H7 (cell line): ENCODE measurements at regions not wholly inside any gene's neighbourhood (a gene's known extent, or its start where the extent isn't known, plus 50 kb on each side); places are given as distances from the start of the nearest gene placed in this dataset.
"Not testable (repeated sequence)": the region's sequence is repeated elsewhere in the genome, so short reads cannot be mapped to it uniquely, and the experiment has no call there.

Source experiments
- DNase-seq: peaks from one replicate; pipeline ENCODE4 v3.0.0; 2012
- H3K27me3 ChIP-seq: 2 replicates; pipeline ENCODE4 v1.6.0; 2011; ENCODE audit warnings: mild to moderate bottlenecking, low read length; ENCODE audit not compliant: control insufficient read depth, insufficient read depth
- H3K36me3 ChIP-seq: replicated peaks from 2 replicates; pipeline ENCODE4 v1.5.1; 2011; ENCODE audit warnings: low read length; ENCODE audit not compliant: control insufficient read depth, insufficient read depth
- H3K4me3 ChIP-seq: 2 replicates; pipeline ENCODE4 v1.5.1; 2011; ENCODE audit warnings: low read depth, mild to moderate bottlenecking, control low read depth, low read length, moderate library complexity; ENCODE audit not compliant: insufficient read depth

DNA sequence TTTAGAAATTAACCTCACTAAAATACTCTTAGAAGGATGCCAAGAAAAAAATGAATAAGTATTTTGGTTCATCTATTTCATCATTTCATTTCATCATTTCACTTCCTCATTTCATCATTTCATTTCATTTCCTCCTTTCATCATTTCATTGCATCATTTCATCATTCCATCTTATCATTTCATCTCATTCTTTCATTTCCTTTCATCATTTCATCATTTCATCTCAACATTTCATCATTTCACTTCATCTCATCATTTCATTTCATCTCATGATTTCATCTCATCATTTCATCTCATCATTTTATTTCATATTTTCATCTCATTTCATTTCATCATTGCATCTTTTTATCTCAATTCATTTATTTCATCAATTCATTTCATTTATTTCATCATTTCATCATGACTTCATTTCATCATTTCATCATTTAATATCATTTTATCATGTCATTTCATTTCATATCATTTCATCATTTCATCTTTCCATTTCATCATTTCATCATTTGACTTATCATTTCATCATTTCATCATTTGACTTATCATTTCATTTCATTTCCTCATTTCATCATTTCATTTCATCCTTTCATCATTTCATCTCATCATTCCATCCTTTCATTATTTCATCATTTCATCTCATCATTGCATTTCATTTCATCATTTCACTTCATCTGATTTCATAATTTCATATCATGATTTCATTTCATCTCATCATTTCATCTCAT lies 129.9 kb downstream of the ZNF92 start:
- DNase-seq, result no peak
- Histone ChIP-seq H3K36me3 (no peaks in the 10 kb centered on the region), H3K27me3 (peaks cover 2% of the 10 kb centered on the region; the same call in 1 of the 2 replicates), H3K4me3 (no peak overlapping the region)

DNA sequence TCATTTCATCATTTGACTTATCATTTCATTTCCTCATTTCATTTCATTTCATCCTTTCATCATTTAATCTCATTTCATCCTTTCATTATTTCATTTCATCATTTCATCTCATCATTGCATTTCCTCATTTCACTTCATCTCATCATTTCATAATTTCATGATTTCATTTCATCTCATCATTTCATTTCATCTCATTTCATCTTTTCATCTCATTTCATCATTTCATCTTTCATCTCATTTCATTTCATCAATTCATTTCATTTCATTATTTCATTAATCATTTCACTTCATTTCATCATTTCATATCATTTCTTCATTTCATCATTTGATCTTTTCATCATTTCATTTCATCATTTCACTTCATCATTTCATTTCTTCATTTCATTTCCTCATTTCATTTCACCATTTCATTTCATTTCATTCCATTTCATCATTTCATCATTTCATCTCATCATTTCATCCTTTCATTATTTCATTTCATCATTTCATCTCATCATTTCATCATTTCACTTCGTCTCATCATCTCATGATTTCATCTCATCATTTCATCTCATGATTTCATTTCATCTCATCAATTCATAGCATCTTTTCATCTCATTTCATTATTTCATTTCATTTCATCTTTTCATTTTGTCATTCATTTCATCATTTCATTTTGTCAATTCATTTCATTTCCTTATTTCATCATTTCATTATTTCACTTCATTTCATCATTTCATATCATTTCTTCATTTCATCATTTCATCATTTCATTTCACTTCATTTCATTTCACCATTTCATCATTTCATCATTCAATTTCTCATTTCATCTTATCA lies 131.1 kb downstream of the ZNF92 start:
- DNase-seq, H3K4me3 ChIP-seq, H3K36me3 ChIP-seq, H3K27me3 ChIP-seq: not testable (repeated sequence)

DNA sequence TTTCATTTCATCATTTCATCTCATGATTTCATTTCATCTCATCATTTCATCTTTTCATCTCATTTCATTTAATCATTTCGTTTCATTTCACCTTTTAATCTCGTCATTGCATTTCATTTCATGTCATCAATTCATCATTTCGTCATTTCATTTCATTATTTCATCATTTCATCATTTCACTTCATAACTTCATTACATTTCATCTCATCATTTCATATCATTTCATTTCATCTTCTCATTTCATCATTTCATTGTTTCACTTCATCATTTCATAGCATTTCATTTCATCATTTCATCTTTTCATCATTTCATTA lies 131.6 kb downstream of the ZNF92 start:
- H3K4me3 ChIP-seq, DNase-seq, H3K36me3 ChIP-seq: not testable (repeated sequence)
- peaks cover 14% of the 10 kb centered on the region for H3K27me3 ChIP-seq

DNA sequence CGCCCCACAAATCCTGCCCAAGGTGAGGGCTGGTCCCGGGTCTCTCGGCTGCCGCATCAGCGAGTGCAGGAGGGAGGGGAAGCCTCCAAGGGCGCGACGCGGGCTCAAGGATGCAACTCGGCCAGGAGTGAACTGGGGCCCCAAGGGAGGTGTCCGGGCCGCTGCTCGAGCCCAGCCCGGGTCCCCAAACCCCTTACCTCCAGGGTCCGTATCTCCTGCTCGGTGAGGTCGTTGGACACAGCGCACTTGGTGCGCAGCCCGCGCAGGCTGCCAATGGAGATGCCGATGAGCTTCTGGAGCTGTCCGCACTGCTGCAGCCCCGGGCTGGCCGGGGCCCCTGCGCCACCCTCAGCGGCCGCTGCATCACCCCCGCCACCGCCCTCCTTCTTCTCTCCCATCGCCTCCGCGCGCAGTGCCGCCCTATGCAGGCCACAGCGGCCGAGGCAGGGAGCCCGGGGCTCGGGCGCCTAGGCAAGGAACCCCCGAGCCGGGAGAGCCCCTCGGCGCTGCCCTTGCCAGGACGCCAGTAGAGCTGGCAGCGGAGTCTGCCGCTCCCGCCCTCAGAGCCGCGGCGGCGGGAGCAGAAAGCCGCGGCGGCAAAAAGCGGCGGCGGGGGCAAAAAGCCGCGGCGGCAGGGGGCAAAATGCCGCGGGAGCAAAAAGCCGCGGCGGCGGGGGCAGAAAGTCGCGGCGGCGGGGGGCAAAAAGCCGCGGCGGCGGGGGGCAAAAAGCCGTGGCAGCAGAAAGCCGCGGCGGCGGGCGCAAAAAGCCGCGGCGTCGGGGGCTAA lies 135.1 kb downstream of the ZNF92 start:
- Histone ChIP-seq H3K27me3 (peaks cover 26% of the 10 kb centered on the region), H3K4me3 (peak overlapping the region; percentile 32)
- not testable (repeated sequence) for DNase-seq, H3K36me3 ChIP-seq

DNA sequence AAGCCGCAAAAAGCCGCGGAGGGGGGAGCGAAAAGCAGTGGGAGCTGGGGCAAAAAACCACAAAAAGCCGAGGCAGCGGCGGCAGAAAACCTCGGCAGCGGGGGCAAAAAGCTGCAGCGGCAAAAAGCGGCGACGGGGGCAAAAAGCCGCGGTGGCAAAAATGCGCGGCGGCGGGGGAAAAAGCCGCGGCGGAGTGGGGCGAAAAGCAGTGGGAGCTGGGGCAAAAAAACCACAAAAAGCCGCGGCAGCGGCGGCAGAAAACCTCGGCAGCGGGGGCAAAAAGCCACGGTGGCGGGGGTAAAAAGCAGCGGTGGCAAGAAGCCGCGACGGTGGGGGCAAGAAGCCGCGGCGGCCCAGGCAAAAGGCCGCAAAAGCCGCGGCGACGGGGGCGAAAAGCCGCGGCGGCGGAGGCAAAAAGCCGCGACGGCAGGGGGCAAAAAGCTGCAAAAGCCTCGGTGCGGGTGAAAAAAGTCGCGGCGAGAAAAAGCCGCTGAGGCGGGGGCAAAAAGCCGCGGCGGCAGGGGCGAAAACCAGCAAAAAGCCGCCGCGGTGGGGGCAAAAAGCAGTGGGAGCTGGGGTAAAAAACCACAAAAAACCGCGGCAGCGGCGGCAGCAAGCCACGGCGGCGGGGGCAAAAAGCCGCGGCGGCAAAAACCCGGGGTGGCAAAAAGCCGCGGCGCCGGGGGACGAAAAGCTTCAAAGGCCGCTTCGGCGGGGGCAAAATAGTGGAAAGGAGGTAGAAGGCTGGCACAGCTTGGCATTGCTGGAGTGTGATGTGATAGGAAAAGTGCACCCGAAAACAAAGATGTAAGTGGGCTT lies 135.9 kb downstream of the ZNF92 start:
- Histone ChIP-seq H3K27me3 (peaks cover 27% of the 10 kb centered on the region), H3K36me3 (no peaks in the 10 kb centered on the region), H3K4me3 (peak overlapping the region; percentile 32)
- DNase-seq, result peak; percentile 28

DNA sequence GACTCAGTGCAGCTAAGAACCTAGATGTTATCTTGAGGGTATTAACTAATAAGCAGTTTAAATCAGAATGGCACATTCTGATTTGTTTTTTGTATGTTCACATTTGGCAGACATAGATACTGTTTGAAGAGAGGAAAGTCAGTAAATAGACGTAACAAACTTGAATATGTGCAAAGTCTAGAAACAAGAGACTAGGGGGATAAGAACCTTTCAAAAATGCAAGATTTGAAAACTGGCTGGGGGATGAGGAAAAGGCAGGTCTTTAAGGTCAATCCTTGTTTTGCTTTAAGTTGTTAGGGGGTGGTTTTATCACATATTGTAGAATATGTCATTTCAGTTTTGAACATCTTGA lies 136.5 kb downstream of the ZNF92 start:
- DNase-seq, H3K36me3 ChIP-seq, H3K4me3 ChIP-seq: not testable (repeated sequence)
- peaks cover 28% of the 10 kb centered on the region for H3K27me3 ChIP-seq

DNA sequence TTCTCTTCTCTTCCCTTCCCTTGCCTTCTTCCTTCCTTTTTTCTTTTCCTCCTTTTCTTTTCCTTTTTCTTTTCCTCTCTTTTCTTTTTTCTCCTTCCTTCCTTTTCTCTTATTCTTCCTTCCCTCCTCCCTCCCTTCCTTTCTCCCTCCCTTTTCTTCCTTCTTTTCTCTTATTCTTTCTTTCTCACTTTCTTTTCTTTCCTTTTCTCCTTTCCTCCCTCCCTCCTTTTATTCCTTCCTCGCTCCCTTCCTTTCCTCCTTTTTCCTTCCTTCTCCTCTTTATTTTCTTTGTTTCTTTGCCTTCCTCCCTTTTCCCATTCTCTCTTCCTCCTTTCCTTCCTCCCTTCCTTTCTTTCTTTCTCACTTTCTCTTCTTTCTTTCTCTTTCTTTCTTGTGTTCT lies 146.1 kb downstream of the ZNF92 start:
- not testable (repeated sequence) for DNase-seq, H3K4me3 ChIP-seq, H3K36me3 ChIP-seq, H3K27me3 ChIP-seq

DNA sequence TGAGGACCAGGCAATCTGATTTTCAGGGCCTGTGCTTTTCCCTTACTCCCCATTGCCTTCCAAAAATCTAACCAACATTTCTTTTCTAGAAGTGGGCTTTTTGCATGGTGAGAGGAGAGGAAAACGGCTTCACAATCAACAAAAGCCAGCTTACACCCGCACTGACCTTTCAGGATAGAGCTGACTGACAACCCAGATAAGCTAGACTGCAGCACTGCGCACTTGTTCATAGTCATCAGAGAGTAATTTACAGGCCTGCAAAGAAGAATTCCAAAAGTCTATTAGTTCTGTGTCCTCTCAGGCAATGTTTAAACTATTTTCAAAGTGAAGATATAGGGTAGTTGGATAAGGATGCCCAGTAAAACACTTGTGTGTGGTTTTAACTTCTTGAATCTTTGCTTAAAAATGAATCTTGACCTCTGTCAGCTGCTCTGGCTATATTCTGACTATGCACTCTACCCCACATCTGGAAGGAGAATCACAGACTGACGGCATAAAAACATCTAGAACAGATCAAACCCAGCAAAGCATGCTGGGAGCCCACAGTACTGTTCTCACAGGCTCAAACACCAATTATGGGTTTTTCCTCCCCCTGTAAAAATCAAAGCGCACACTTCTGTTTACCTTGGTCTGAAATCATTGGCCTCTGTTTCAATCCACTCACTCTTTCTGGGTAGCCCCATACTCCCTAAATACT lies 172.0 kb downstream of the ZNF92 start:
- not testable (repeated sequence) for DNase-seq, H3K4me3 ChIP-seq, H3K36me3 ChIP-seq, H3K27me3 ChIP-seq

DNA sequence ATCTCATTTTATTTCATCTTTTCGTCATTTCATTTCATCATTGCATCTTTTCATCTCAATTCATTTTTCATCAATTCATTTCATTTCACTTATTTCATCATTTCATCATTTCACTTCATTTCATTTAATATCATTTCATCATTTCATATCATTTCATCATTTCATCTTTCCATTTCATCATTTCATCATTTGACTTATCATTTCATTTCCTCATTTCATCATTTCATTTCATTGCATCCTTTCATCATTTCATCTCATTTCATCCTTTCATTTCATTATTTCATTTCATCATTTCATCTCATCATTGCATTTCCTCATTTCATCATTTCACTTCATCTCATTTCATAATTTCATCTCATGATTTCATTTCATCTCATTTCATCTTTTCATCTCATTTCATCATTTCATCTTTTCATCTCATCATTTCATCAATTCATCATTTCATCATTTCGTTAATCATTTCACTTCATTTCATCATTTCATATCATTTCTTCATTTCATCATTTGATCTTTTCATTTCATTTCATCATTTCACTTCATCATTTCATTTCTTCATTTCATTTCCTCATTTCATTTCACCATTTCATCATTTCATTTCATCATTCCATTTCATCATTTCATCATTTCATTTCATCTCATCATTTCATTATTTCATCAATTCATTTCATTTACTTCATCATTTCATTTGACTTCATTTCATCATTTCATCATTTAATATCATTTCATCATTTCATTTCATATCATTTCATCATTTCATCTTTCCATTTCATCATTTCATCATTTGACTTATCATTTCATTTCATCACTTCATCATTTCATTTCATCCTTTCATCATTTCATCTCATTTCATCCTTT lies 176.2 kb downstream of the ZNF92 start:
- not testable (repeated sequence) for H3K4me3 ChIP-seq, DNase-seq, H3K36me3 ChIP-seq, H3K27me3 ChIP-seq

DNA sequence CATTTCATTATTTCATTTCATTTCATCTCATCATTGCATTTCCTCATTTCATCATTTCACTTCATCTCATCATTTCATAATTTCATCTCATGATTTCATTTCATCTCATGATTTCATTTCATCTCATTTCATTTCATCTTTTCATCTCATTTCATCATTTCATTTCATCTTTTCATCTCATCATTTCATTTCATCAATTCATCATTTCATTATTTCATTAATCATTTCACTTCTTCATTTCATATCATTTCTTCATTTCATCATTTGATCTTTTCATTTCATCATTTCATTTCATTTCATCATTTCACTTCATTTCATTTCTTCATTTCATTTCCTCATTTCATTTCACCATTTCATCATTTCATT lies 176.8 kb downstream of the ZNF92 start:
- not testable (repeated sequence) for H3K27me3 ChIP-seq, DNase-seq, H3K4me3 ChIP-seq, H3K36me3 ChIP-seq

DNA sequence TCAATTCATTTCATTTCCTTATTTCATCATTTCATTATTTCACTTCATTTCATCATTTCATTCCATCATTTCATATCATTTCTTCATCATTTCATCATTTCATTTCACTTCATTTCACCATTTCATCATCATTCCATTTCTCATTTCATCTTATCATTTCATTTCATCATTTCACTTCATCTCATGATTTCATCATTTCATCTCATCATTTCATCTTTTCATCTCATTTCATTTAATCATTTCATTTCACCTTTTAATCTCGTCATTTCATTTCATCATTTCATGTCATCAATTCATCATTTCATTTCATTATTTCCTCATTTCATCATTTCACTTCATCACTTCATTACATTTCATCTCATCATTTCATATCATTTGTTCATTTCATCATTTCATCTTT lies 177.4 kb downstream of the ZNF92 start:
- not testable (repeated sequence) for H3K36me3 ChIP-seq, H3K4me3 ChIP-seq, H3K27me3 ChIP-seq, DNase-seq

DNA sequence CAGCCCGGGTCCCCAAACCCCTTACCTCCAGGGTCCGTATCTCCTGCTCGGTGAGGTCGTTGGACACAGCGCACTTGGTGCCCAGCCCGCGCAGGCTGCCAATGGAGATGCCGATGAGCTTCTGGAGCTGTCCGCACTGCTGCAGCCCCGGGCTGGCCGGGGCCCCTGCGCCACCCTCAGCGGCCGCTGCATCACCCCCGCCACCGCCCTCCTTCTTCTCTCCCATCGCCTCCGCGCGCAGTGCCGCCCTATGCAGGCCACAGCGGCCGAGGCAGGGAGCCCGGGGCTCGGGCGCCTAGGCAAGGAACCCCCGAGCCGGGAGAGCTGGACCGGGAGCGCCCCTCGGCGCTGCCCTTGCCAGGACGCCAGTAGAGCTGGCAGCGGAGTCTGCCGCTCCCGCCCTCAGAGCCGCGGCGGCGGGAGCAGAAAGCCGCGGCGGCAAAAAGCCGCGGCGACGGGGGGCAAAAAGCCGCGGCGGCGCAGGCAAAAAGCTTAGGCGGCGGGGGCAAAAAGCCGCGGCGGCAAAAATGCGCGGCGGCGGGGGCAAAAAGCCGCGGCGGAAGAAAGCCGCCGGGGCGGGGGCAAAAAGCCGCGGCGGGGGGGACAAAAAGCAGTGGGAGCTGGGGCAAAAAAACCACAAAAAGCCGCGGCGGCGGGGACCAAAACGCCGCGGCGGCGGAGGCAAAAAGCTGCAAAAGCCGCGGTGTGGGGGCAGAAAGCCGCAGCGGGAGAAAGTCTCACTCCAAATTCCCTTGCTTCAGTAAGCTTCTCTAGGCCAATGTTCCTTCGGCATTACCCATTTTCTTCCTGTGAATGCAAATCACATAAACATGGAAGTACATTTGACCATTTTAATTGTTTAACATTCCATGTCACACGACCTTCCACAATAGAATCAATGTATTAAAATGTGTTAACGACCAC lies 181.2 kb downstream of the ZNF92 start:
- not testable (repeated sequence) for H3K27me3 ChIP-seq, H3K36me3 ChIP-seq, DNase-seq, H3K4me3 ChIP-seq
